KBM-7 (cell line): ENCODE measurements at regions not wholly inside any gene's neighbourhood (a gene's known extent, or its start where the extent isn't known, plus 50 kb on each side); places are given as distances from the start of the nearest gene placed in this dataset.

ENCODE experiments used
- DNase-seq: peaks from one replicate; pipeline ENCODE4 v3.0.0-alpha.2; 2015
- in situ Hi-C: fragments of 300-500 bp; cut with MboI; formaldehyde crosslinking; loops from 2 replicates; pipeline ENCODE4 v1.14.3; 2020; ENCODE audit warnings: low sequenced_read_pairs, low pct_unique_long_range_greater_than_20kb, mixed read lengths

DNA sequence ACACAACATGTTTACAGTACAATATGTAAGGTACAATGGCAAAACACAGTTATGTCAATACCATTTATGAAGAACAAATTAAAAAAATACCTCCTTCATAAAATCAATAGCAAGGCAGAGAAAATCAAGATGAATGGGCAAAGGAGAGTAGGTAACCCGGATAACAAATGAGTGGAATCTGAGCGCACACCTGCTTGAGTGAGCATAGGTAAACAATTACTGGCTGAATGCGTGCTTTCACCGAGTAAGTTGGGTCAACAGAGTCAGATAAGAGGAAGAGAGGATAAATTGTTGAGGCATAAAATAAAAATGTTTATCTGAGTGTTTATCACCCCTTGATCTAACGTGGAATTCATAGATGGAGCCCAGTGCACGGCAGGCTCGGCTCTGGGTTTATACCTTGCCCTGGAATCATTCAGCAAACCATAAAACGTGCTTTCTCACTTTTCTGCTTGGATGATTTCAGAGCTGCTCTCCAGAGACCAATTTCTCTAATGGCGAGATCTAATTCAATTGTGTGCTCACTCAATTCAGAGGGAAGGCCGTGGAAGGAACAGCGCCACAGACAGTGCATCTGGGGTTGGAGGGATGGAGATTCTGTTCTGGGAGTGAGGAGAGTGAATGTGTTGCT is 224.8 kb upstream of the MAP3K7 start:
- DNase-seq: no peak
- in situ Hi-C loops: no loop called here

DNA sequence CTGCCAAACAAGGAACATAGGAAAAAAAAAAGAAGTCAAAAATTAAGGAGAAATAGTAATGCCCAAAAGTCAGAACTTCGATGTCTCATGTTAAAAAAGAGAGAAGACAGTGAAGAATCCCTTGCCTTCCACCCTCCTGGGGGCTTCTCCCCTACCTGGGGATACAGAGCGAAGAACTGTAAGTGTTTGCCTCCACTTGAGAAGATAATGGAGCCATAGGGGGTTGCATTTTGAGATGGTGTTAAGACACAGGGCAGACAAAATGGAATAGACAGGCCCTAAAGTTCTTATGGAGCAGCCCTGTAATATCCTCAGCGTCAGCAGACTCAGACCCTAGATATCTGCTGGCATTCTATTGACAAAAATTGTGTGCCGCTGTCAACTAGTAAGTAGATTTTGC is 222.2 kb upstream of the MAP3K7 start:
- in situ Hi-C loops: no loop called here
- no peak for DNase-seq

DNA sequence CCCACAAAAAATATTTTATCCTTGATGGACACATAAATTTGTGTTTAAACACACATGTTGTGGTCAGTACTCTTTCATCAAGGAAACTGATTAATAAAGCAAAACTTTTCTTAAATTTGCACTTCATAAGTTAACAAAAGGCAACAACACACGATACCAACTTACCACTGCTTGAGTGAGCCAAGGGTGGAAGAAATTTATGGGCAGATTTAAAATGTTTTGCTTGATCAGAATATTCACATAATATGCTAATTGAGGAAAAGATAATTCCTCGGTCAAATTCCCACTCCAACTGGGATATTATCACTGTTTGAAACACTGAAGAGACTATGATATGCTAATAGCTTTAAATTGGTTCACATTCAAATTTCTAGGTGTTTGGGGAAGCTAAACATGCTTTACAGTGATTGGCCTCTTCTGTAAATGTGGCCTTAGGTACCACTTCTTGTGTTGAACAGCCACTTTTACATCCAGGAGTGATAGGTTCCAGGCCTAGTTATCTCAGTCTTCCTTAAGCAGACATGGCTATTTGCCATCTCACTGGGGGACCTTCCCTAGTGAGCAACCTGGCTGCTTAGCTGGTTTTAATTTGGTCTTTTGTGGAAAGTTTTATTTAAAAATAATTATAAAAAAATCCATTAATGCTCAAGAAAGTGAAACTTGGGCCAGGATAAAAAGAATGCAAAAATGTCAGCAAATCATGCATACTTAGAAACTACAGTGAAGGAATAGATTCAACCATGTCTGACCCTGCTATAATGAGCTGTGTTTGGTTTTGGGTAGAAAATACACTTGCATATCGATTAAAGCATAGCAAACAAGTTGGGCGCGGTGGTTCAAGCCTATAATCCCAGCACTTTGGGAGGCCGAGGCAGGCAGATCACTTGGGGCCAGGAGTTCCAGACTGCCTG is 221.2 kb upstream of the MAP3K7 start:
- in situ Hi-C loops: no loop called here
- no peak for DNase-seq

DNA sequence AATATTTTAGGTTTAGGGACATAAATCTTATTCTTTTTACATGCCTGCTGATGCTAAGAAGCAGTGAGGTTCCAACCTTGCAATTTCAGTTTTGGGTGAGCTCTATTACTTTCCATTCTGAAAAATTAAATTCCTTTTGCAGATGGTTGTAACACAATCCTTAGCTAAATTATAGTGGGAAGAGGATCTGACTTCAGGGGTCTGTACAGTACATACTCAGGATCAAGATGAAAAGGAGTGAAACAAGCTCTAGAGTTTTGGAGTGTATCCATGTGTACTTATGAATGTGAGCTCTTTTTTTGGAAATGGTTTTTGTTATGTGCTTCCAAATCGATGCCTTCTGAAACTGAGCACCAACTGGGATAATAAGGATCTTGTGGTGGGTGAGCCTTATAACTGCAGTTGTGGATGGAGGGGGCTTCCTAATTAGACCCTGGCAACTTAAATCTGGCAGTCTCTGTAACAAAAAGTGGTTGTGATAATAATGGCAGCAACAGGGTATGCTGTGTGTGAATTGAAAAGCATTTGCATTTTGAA is 218.8 kb upstream of the MAP3K7 start:
- no peak for DNase-seq
- in situ Hi-C loops: no loop called here

DNA sequence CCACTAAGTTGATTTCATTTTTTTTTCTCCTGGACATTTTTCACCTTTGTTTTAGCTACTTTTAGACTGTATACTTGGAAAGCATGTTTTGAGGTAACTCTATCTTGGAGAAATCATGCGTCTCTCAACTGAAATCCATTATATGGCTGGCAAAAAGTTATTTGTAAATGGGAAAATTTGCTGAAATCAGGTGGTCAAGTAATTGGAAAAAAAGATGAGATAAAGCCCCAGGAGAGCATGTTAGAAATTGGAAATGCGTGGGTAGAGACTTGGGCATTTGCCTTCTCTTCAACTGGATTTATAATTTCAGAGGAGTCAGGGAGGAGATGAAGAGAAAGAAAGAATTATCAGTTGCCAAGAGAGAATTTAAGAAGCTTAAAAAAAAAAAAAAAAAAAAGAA is 217.1 kb upstream of the MAP3K7 start:
- DNase-seq: no peak
- in situ Hi-C loops: no loop called here

DNA sequence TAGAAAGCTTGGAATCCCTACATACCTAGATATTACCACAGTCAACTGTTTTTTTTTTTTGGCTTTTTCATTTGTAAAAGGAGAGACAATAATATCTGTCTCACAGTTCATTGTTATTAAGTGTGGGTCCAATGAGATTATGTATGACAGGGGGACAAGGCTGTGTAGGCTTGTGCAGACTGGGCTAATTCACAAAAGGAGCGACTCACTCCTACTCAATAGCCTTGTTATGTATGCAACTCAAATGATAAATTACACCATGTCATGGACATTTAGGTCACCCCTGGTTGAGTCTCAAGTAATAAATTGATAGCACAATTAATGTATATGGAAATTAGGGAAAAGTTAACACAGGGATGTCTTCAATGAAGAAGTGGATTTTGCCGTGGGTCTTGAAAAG is 208.2 kb upstream of the MAP3K7 start:
- no peak for DNase-seq
- in situ Hi-C loops: no loop called here

DNA sequence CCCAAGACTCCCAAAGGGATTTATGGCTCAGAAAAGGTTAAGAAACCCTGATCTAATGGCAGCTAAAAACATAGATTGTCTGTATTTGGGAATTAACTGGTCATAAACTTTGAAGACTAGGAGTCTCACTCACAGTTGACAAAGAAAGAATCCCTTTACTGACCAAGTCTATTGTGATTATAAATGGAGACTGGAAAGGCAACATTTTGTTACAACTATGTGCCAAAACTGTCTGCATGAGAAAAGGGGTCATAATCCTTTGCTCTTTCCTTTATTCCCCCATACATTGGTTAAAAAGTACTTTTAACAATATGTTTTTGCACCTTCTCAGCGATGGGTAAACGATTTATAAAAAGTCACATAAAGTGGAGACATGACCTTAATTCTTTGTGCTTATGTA is 206.9 kb upstream of the MAP3K7 start:
- DNase-seq: no peak
- in situ Hi-C loops: no loop called here

DNA sequence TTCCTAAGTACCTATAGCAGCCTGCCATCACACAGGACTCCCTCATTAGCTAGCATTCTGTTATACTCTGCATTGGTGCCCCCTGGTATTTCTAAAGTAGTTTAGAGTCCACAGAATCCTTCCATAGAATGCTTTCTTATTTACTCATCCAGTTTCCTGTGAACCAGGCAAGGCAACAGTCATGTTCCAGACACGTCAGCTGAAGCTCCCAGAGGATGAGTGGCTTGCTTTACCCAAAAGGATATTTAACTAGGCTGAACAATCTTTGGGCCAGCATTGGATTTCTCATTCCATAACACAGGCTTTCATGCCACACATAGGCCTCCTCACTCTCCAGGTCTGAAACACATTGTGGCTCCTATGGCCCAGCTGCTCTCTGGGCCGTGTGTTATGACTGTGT is 203.8 kb upstream of the MAP3K7 start:
- DNase-seq: no peak
- in situ Hi-C loops: no loop called here

DNA sequence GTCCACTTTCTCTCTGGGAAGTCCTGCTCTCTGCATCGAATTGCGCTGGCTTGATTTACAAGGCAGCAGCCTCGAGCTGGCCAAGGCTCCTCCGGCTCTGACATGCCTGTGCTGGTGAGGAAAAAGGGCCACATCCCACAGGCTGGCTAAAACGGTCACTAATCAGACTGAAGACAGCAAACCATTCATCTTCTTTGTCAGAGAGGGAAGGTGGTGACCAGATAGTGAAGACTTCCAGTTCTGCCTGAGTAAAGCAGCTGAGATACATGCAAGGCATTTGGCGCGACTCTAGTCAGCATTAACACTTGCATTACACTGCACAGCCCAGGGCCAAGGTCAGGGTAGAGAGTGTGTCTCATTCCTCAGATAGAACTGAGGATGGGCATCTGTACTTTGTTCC is 203.2 kb upstream of the MAP3K7 start:
- in situ Hi-C loops: no loop called here
- DNase-seq: no peak

DNA sequence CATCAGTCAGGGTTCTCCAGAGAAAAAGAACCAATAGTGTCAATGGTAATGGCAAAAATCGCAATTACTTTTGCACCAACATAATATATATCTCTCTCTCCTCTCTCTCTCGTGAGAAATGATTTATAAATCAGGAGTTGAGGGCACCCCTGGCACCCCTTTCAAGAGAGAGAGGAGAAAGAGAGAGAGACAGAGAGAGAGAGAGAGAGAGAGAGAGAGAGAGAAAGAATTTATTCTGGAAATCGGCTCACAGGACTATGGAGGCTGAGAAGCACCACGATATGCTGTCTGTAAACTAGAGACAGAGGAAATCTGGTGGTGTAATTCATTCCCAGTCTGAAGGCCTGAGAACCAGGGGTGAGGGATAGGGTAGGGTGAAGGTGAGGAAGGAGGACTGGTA is 201.9 kb upstream of the MAP3K7 start:
- in situ Hi-C loops: no loop called here
- DNase-seq: no peak

DNA sequence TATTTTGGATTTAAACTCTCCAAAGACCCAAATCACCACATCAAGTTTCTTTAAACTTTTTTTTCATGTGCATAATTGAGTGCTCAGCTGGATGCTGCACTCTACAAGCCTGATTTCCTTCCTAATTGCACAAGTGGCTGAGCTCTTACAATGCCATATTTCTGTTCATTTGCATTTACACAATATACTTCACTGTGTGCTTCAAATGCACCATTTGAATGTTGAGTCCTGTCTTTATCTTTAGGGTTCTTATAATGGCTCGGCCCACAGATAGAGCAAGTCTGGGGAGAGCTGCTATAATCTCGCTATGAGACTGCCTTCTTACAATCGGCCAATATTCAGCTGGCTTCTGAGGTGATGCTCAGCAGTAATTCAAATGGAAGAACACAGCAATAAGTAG is 200.6 kb upstream of the MAP3K7 start:
- no peak for DNase-seq
- in situ Hi-C loops: no loop called here

DNA sequence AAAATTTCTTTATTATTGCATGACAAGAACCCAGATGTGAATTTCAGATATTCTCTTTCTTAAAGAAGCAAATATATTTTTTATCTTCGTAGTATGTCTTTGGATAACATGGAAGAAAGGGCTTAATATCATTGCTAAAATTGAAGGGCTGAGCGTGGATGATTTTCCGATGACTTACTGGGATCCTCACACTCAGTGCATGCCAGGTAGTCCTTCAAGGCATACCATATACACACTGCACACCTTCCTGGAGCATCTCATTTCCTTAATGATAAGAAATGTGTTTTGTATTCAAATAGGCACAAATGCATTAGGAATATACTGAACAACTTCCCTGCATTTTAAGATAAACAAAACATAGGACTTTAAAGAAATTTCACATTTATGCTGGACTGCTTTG is 193.9 kb upstream of the MAP3K7 start:
- no peak for DNase-seq
- in situ Hi-C loops: no loop called here

DNA sequence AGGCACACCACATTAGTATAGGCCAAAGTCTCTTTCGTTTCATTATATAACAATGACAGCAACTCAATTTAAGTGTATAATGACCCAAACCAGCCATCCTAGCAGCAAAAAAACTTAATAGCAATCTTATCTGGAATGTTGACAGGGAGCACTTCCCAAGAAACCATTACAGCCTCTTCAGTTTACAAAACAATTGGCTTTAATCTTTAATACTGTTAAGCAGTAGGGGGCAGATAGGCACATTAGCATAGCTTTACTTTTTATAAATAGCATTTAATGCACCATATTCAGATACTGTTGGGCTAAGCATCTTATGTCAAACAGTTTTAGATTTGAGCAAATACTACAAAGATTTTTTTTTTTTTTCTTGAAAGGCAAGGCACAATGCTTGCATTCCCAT is 193.3 kb upstream of the MAP3K7 start:
- in situ Hi-C loops: no loop called here

DNA sequence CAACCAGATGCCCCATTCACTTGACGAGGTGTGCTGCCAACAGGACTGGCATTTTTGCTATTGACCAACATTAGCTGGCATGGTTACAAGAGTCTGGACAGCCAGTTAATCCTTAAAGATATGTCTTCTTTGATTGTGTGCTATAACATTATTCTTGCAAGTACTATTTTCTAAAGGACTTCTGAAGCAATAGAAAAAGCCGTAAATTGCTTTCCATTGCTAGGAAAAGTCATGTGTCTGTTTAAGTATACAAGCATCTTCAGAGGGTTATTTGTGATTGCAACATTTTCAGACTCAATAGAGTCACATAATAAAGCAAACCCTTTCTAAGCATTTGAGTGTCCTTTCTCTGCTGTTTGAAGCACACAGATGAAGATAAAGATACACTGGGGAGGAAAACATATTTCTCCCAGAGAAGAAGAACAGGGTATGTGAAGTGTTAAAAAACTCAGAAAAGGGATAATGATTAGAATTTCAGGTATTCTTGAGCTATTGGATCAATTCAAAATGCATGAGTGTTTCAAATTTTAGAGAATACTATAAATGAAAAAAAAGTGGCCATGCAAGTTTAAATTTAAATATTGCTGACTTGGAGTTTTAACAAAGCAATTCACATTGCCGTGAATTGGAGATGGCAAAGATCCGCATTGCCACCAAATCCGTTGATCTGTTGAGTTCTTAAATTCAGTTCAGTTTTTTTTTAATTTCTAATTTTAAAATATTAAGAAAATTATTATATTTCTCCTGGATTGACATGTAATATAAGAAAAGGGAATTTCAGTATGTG is 191.7 kb upstream of the MAP3K7 start:
- no peak for DNase-seq

More for the DNA sequence above, 193.3 kb upstream of the MAP3K7 start:
- DNase-seq: no peak

DNA sequence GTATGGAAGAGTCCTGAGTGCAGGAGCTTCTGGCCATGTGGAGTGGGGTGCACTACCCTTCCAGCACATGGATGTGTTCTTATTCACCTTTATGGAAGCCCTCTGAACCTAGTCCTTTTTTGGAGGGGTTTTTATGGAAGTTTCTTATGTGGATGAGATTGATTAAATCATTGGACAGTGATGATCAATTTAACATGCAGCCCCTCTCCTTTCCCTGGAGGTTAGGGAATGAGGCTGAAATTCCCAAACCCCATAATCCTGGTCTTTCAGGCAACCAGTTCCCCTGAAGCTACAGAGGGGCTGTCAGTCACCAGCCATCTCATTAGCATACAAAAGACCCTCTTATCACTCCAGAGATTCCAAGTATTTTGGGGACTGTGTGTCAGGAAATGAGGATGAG is 183.9 kb upstream of the MAP3K7 start:
- DNase-seq: no peak
- in situ Hi-C loops: no loop called here

More for the DNA sequence above, 191.7 kb upstream of the MAP3K7 start:
- in situ Hi-C loops: no loop called here

DNA sequence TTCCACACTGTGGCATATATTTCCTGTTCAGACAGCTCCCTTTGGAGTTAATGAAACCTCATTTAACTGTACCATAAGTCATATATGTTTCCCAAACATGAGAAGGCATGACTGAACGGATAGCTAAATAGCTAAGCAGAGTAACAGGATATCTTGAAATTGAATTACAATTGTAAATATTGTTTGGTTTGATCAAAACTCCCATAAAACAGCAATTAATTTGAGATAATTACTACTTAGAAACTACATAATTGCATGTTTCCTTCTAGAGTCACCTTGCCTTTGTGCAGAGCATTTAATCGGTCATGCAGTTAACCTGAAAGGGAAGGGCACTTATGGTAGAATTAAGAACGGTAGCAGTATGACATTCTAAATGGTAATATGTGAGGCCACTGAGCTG is 179.0 kb upstream of the MAP3K7 start:
- in situ Hi-C loops: no loop called here
- no peak for DNase-seq

DNA sequence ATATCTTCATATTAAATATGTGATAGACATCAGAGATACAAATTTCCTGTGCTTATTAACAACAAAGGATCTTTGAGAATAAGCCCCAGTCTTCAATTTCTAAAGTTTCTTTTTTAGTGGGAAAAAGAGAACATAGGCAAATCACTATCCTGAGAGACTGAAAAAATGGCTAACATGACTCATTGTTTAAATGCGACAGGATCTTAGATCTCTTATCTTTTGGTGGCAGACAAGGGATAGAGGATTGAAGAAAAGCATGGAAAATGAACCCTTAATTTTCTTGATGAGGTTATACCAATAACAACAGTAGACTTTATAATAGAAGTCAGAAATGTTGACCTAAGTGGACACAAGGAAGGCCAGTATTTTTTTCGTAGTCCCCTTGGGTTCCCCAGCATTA is 178.6 kb upstream of the MAP3K7 start:
- in situ Hi-C loops: no loop called here
- no peak for DNase-seq

DNA sequence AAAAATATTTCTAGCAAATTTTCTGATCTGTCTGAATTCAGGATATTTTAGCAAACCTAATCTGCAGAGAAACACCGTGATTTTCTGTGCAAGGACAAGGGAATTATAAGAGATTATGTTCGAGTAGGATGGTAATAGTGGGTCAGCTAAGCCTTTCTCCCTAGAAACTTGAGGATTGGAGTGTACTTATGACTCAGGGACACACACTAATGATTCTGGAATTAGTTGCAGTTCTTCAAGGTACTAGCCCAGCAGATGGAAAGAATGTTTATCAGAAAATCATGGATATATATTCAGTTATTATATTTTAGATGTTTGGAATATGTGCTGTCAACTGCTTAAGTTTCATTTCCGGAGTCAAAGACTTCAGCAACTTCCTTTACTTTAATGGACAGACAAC is 177.1 kb upstream of the MAP3K7 start:
- in situ Hi-C loops: no loop called here
- no peak for DNase-seq

DNA sequence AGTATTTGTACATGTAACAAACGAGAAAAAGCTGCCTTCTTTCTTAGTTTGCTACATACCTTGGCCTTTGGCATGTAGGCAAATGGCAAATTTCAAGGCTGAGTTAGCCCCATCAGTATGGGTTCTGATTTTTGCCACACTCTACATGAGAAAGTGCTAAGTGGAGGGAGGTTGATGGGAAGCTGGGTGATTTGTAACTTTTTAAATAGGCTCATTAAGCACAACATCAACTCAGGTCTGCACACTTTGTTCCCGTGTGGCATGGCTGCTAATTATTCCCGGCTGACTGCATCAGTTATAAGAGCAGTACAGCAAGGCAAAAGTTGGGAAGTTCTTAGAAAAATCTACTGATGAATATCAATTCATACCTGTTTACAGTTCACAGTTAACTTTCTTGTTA is 172.8 kb upstream of the MAP3K7 start:
- in situ Hi-C loops: no loop called here

DNA sequence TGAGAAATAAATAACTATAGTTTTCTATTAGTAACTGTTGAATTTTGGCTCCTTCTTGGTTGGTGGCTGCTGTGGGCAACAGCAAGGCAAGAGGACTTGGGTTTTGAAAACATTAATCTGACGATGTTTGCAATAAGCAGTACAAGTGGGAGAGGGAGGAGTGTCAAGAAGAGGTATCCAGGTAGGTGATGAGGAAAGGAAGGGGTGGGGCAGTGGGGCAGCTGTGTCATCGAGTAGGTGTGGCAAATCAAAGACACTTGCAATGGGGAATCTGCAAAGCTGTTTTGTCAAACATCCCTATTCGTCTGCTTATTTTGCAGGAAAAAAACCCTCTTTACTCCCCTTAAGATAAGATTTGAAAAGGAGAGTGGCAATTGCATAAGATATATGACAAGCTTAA is 171.9 kb upstream of the MAP3K7 start:
- in situ Hi-C loops: no loop called here
- no peak for DNase-seq

More for the DNA sequence above, 172.8 kb upstream of the MAP3K7 start:
- no peak for DNase-seq
